CD4-positive, alpha-beta T cell treated with Interleukin-6 at 100 ng/mL for 8 hours (primary cell): ENCODE measurements at regions not wholly inside any gene's neighbourhood (a gene's known extent, or its start where the extent isn't known, plus 50 kb on each side); places are given as distances from the start of the nearest gene placed in this dataset.

ENCODE experiments used
- DNase-seq: peaks from one replicate; pipeline ENCODE4 v3.0.0-alpha.2; 2020; ENCODE audit warnings: mixed read lengths, low spot score

- DNase-seq, result no peak
Observed at GRCh38 chr13:83219832-83220231, 662.4 kb downstream of the SLITRK1 start.

- no peak for DNase-seq
Observed at GRCh38 chr13:83216479-83217245, 665.6 kb downstream of the SLITRK1 start.

GRCh38 chr13:83215627-83216026, 666.6 kb downstream of the SLITRK1 start:
- DNase-seq, result no peak

- DNase-seq, result no peak
Observed at GRCh38 chr13:83214452-83214851, 667.8 kb downstream of the SLITRK1 start.

- DNase-seq, result no peak
Observed at GRCh38 chr13:83211301-83211700, 671.0 kb downstream of the SLITRK1 start.

- no peak for DNase-seq
Observed at GRCh38 chr13:83204886-83205285, 677.4 kb downstream of the SLITRK1 start.

- DNase-seq, result no peak
Observed at GRCh38 chr13:83201506-83201905, 680.8 kb downstream of the SLITRK1 start.

- no peak for DNase-seq
Observed at GRCh38 chr13:83197316-83197715, 685.0 kb downstream of the SLITRK1 start.

- DNase-seq, result no peak
Observed at GRCh38 chr13:83190020-83190419, 692.3 kb downstream of the SLITRK1 start.

GRCh38 chr13:83184819-83185218, 697.5 kb downstream of the SLITRK1 start:
- no peak for DNase-seq

- no peak for DNase-seq
Observed at GRCh38 chr13:83184150-83184475, 698.2 kb downstream of the SLITRK1 start.

- no peak for DNase-seq
Observed at GRCh38 chr13:83183439-83184149, 698.7 kb downstream of the SLITRK1 start.

- no peak for DNase-seq
Observed at GRCh38 chr13:83182845-83183244, 699.4 kb downstream of the SLITRK1 start.

- no peak for DNase-seq
Observed at GRCh38 chr13:83178008-83178407, 704.3 kb downstream of the SLITRK1 start.

- no peak for DNase-seq
Observed at GRCh38 chr13:83168590-83168989, 713.7 kb downstream of the SLITRK1 start.

GRCh38 chr13:83167203-83167602, 715.1 kb downstream of the SLITRK1 start:
- DNase-seq, result no peak

GRCh38 chr13:83166550-83166949, 715.7 kb downstream of the SLITRK1 start:
- DNase-seq, result no peak

GRCh38 chr13:83162493-83162892, 719.8 kb downstream of the SLITRK1 start:
- no peak for DNase-seq

GRCh38 chr13:83153848-83154247, 728.4 kb downstream of the SLITRK1 start:
- no peak for DNase-seq

GRCh38 chr13:83151308-83151660, 731.0 kb downstream of the SLITRK1 start:
- DNase-seq, result no peak

GRCh38 chr13:83150616-83151307, 731.5 kb downstream of the SLITRK1 start:
- no peak for DNase-seq

- no peak for DNase-seq
Observed at GRCh38 chr13:83136660-83137059, 745.6 kb downstream of the SLITRK1 start.

- DNase-seq, result no peak
Observed at GRCh38 chr13:83125791-83126190, 756.5 kb downstream of the SLITRK1 start.
